HepG2 (cell line): ENCODE measurements at regions not wholly inside any gene's neighbourhood (a gene's known extent, or its start where the extent isn't known, plus 50 kb on each side); places are given as distances from the start of the nearest gene placed in this dataset.

Experiments used
- BHLHE40 ChIP-seq: IDR thresholded peaks from 2 replicates; pipeline ENCODE4 v1.6.1; 2011; ENCODE audit warnings: low read length, improper control_type of control experiment
- BORCS8-MEF2B ChIP-seq: sonication (generic); formaldehyde crosslinking; IDR thresholded peaks from 2 replicates; pipeline ENCODE4 v1.8.0; 2022; ENCODE audit warnings: mild to moderate bottlenecking, missing genetic modification reagents
- CTCF ChIP-seq: sonication (generic); formaldehyde crosslinking; IDR thresholded peaks from 2 replicates; pipeline ENCODE4 v1.5.0; 2020; ENCODE audit warnings: mild to moderate bottlenecking, missing genetic modification reagents, moderate library complexity
- EZH2 ChIP-seq: conservative IDR thresholded peaks from 2 replicates; pipeline ENCODE4 v1.6.1; 2012; ENCODE audit warnings: mild to moderate bottlenecking, low read depth, low read length, moderate library complexity
- GMEB1 ChIP-seq: sonication (generic); formaldehyde crosslinking; IDR thresholded peaks from 2 replicates; pipeline ENCODE4 v1.5.1; 2020; ENCODE audit warnings: missing genetic modification reagents, mild to moderate bottlenecking, borderline replicate concordance
- MTF1 ChIP-seq: sonication (generic); formaldehyde crosslinking; IDR thresholded peaks from 2 replicates; pipeline ENCODE4 v1.5.0; 2020; ENCODE audit warnings: missing genetic modification reagents
- NR2C2 ChIP-seq: sonication (generic); formaldehyde crosslinking; IDR thresholded peaks from 2 replicates; pipeline ENCODE4 v1.4.0; 2020; ENCODE audit warnings: missing genetic modification reagents, mild to moderate bottlenecking, moderate library complexity, borderline replicate concordance
- RELA ChIP-seq: sonication (generic); formaldehyde crosslinking; IDR thresholded peaks from 2 replicates; pipeline ENCODE4 v1.4.0; 2020; ENCODE audit warnings: missing genetic modification reagents
- SAFB2 ChIP-seq: sonication (generic); formaldehyde crosslinking; IDR thresholded peaks from 2 replicates; pipeline ENCODE4 v1.5.1; 2020; ENCODE audit warnings: missing genetic modification reagents, low read depth, mild to moderate bottlenecking, borderline replicate concordance
- SNAI1 ChIP-seq: sonication (generic); formaldehyde crosslinking; IDR thresholded peaks from 2 replicates; pipeline ENCODE4 v1.5.0; 2020; ENCODE audit warnings: mild to moderate bottlenecking, missing genetic modification reagents, borderline replicate concordance
- STAT5B ChIP-seq: sonication (generic); formaldehyde crosslinking; IDR thresholded peaks from 2 replicates; pipeline ENCODE4 v1.4.0; 2020; ENCODE audit warnings: missing genetic modification reagents
- TIGD3 ChIP-seq: sonication (generic); formaldehyde crosslinking; IDR thresholded peaks from 2 replicates; pipeline ENCODE4 v1.5.1; 2020; ENCODE audit warnings: mild to moderate bottlenecking, missing genetic modification reagents, borderline replicate concordance

- TF ChIP-seq EZH2 (no peak), NR2C2 (no peak), CTCF (CRISPR knock-in tag) (no peak), RELA (CRISPR knock-in tag) (no peak), GMEB1 (no peak), BORCS8-MEF2B (CRISPR knock-in tag) (no peak), SNAI1 (CRISPR knock-in tag) (no peak), TIGD3 (CRISPR knock-in tag) (no peak), STAT5B (no peak), SAFB2 (CRISPR knock-in tag) (no peak), MTF1 (no peak), BHLHE40 (no peak)
These were observed 51.2 kb upstream of the RDX start for GRCh38 chr11:110347660-110348059.
